Neural progenitor cell (in vitro differentiated cells): ENCODE measurements at regions not wholly inside any gene's neighbourhood (a gene's known extent, or its start where the extent isn't known, plus 50 kb on each side); places are given as distances from the start of the nearest gene placed in this dataset.

Experiments
- CTCF ChIP-seq: fragments of 200-600 bp; sonication (generic); IDR thresholded peaks from 2 replicates; pipeline ENCODE4 v1.5.1; 2017; ENCODE audit warnings: antibody characterized with exemption, mild to moderate bottlenecking
- EZH2 ChIP-seq: fragments of 200-600 bp; sonication (generic); IDR thresholded peaks from 2 replicates; pipeline ENCODE4 v1.6.1; 2017; ENCODE audit warnings: antibody characterized with exemption, mild to moderate bottlenecking, moderate library complexity

GRCh38 chr7:130803127-130803526, 69.1 kb upstream of the KLF14 start:
- TF ChIP-seq CTCF (no peak), EZH2 (no peak)
